IPS DF 4.7 (cell line): ENCODE measurements at regions not wholly inside any gene's neighbourhood (a gene's known extent, or its start where the extent isn't known, plus 50 kb on each side); places are given as distances from the start of the nearest gene placed in this dataset.
"Not testable (repeated sequence)": the region's sequence is repeated elsewhere in the genome, so short reads cannot be mapped to it uniquely, and the experiment has no call there.

Experiments
- DNase-seq: peaks from one replicate; pipeline ENCODE4 v3.0.0-alpha.2; 2013; ENCODE audit warnings: low spot score; ENCODE audit errors: extremely low read depth

- DNase-seq, result no peak
These were observed 402.5 kb downstream of the STK39 start for GRCh38 chr2:167844714-167845530.

DNA sequence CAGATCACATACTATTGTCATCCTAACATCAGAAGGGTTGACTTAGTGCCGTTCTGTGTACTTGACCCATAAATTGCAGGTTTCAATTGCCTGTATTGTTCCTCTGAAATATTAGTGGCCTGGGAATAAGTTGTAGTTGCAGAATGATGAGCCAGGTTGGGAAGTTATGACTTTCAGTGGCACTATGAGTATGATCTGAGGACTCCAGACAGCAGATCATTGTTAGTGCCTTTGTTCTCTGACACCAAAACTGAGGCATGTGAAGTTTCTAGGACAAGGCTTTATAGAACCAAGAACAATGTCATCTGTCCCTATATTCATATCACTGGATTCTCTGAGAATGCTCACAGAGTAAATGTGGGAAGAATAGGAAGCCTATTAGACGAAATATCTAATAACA, 403.7 kb downstream of the STK39 start:
- DNase-seq, result no peak

- no peak for DNase-seq
These were observed 404.2 kb downstream of the STK39 start for GRCh38 chr2:167843217-167843616.

DNA sequence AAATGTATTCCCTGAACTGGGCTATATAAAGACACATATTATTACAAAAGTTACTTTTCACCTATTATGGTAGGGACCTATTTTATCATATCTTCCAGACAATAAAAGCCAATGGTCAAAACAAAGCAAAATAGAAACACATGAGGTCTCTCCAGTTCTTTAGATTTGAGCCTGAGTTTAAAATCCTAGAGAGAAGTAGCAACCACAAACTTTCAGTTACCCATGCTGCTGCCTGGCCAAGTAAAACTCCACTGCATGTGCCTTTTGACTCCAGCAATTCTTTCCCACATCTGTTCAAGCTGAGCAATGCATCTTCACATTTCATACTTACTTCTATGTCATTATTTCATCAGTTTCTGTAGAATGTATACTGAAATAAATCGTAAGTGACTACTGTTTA, 405.3 kb downstream of the STK39 start:
- DNase-seq, result no peak

- DNase-seq, result not testable (repeated sequence)
These were observed 412.1 kb downstream of the STK39 start for GRCh38 chr2:167835290-167835689.

DNA sequence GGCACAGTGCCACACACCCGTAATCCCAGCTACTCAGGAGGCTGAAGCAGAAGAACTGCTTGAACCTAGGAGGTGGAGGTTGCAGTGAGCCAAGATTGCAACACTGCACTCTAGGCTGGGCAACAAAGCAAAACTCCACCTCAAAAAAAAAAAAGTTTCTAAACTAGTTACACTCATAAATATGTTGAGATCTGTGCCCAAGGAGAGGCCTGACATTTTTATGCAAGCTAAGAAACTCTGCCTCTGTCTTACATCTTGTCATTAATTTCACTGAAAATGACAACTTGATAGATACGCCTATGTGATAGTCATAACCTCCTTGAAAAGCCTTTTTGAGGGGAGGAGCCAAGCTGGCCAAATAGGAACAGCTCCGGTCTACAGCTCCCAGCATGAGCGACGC, 412.7 kb downstream of the STK39 start:
- DNase-seq, result no peak

- no peak for DNase-seq
These were observed 414.1 kb downstream of the STK39 start for GRCh38 chr2:167833294-167833693.

DNA sequence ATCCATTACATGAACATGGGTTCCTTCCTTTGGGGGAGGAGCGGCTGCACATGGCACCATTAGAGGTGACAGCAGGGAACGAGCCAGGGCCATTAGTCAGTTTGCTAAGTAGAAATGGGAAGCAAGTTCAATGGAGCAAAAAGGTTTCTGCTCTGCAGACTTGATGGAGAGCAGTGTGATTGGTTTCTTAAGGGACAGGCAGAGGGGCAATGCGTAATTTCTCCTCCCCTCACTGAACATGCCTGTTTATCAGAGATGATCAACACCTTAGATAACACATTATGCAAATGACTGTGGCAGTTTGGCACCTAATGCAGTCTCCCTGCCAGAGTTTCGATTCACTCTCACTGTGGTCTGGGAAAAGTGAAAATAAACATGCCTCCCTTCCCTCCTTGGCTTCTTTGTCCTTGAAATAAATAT, 414.5 kb downstream of the STK39 start:
- no peak for DNase-seq

DNA sequence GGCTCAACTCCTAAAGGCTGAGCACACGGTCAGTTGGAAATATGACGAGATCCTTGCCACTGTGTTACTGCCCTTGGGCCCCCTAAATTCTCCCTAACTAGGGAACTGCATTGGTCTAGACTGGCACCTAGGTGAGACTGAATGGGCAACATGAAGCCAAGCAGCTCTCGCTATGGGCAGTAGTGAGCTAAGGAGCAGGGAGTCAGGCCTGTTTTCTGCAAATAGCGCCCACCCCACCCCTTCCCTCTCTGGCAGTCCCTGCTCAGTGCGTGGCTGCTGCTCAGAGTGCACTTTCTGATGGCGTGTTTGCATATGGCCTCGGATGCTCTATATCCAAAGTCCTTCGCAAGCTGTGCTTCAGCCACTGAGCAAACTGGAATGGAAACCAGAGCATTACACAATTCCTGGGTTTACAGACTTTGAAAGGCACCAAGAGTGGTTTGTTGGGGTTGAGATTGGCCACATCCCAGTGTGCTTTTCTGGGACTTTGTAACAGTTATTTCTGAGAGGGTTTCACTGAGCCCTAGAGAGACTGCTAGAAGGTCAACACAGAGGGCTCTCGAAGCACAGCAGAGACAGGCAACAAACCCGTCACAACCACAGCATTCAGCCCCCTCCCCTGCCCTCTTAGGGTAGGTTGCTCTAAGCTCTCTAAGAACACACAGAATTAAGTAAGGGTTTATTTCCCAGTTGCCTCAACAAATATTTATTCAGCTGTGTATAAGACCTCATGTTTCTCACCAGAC, 419.9 kb downstream of the STK39 start:
- no peak for DNase-seq

DNA sequence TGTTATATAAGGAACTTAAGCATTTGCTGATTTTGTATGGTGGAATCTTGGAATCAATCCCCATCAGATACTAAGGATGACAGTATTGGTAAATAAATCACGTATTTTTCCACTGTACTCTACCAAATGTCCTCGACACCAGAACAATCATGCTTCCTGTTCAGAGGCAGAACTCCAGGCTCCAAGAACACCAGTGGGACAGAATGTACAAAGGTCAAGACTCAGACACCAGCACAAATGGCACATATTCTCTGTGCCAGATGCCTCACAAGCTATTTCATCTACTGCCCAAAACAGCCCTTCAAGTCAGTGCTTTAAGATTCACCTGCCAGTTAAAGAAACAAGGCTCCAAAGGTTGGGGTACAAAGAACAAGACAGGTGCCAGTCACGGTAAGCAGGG, 420.5 kb downstream of the STK39 start:
- DNase-seq, result no peak

GRCh38 chr2:167825664-167826063, 421.7 kb downstream of the STK39 start:
- no peak for DNase-seq

GRCh38 chr2:167822690-167823465, 424.5 kb downstream of the STK39 start:
- no peak for DNase-seq

GRCh38 chr2:167820488-167820887, 426.9 kb downstream of the STK39 start:
- no peak for DNase-seq

DNA sequence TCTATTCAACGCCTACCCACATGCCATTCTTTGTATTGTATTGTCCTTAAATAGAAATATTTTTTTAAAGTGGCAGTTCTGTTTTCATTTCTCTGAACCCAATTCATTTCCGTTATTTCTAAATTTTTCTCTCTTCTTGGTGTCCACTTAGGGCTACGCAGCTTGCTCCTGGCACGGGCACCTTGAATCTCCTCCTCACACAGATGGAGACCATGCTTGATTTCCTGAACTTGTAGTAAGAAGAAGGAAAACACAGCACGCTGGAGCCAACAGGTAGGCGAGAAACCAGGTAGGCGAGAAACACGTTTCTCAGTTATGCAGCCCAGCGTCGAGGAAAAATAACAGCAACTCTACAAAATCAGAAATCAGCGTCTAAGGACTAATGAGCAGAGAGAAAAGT, 428.9 kb downstream of the STK39 start:
- no peak for DNase-seq

DNA sequence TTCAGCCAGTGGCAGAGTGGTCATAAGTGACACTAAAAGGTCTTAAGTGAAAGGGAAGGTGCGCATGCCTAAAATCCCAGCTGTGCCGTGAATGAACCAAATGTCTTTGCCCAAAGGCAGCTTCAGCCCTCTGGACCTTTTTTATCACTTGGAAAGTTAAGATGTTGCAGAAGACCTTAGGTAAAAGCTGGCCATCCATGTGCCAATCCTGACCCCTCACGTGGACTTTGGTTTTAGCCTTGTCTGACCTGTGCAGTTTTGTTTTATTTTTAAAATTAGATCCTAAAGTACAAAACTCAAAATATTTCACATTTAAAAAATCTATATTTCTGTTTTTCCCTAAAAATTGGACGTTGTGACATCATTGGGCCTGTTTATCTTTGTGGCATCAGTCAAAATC, 429.5 kb downstream of the STK39 start:
- DNase-seq, result no peak

DNA sequence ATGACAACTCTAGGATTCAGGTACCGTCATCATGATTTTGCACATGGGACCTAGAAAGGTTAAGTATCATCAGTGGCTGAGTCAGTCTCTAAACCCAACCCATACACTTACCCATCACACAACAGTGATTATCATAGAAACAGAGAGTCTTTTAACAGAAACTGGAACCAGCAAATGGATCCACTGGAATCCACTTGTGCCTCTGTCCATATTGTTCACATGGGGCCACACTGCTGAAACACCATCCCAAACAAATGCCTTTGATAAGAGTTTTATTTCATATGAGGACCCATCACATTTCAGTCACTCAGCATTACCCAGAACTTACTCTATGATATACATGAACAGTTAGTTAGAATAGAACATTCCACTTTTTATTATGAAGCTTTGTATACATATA, 430.0 kb downstream of the STK39 start:
- no peak for DNase-seq

- no peak for DNase-seq
These were observed 430.5 kb downstream of the STK39 start for GRCh38 chr2:167816874-167817290.

DNA sequence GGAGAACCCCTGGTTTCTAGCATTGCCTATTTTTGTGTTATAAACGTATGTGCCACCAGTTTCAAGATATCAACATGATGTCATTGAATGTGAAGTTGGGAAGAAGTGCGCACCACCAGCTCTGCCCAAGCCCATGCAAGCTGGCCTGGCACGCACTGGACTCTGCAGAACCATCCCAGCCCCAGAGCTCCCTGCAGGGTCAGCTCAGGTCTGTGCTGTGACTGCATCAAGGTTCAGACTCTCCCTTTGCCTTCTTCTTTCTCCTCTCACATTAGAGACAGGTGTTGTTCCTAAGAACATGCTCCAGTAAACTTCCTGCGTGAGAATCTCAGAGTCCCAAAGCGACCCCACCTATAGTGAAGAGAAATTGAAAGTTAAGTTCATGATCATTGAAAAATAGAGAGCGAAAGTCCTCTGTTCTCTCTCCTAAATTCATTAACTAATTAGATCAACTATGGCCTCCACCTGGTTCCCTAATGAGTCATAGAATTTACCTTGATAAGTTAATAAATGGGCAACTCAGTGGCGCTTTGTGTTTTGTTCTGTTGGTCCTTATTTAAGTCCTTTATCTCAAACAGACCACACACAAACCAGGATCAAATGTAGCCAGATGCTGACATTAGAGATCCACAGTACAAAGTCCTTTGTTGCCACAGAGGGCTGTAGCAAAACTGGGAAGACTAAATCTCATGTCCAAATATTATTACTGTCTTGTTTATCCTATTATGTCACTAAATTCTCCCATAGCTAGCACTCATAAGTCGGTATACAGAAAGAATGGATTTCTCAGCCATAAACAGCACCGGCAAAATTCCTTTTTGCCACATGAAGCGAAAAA, 432.3 kb downstream of the STK39 start:
- DNase-seq, result no peak

- DNase-seq, result not testable (repeated sequence)
These were observed 432.9 kb downstream of the STK39 start for GRCh38 chr2:167814482-167814880.

GRCh38 chr2:167809799-167810198, 437.6 kb downstream of the STK39 start:
- not testable (repeated sequence) for DNase-seq

DNA sequence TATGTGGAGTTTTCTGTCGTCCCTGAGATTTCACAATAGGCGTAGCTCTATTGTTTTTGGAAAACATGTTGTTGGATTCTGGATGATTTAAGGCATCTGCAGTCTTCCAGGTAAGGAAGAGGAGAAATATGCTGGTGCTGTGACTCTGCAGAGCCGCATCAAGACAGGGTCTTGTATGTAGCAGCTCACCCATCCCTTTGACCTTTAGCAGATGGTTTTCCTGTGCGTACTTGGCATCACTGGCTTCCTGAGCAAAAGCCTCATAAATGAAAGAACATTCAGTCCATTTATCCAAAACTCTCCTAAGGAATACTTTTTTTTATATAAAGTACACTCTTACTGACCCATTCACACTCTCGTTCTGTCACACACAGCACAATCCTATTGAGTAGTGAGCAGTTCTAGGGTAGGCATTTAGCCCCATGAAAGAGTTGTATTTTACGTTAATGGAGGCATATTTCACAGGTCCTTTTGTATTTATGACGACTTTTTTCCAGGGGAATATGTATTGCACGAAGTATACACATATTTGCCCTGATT, 443.9 kb downstream of the STK39 start:
- no peak for DNase-seq
